ENCODE measurements at regions not wholly inside any gene's neighbourhood (a gene's known extent, or its start where the extent isn't known, plus 50 kb on each side); places are given as distances from the start of the nearest gene placed in this dataset.
"Not testable (repeated sequence)": the region's sequence is repeated elsewhere in the genome, so short reads cannot be mapped to it uniquely, and the experiment has no call there.

- DNase-seq (ENCODE audit: extremely low read depth in 1 of 11, low read depth in 9 of 11, low spot score in 4 of 11) = no peak
Observed at GRCh38 chr3:27049792-27050191, 319.4 kb downstream of the NEK10 start.

GRCh38 chr3:27051527-27051926 is 317.7 kb downstream of the NEK10 start:
- not testable (repeated sequence) for DNase-seq (ENCODE audit: extremely low read depth in 1 of 11, low read depth in 9 of 11, low spot score in 4 of 11)

- no peak for DNase-seq (ENCODE audit: extremely low read depth in 1 of 11, low read depth in 9 of 11, low spot score in 4 of 11)
Observed at GRCh38 chr3:27056326-27056725, 312.9 kb downstream of the NEK10 start.

GRCh38 chr3:27059489-27059888 is 309.7 kb downstream of the NEK10 start:
- no peak for DNase-seq (ENCODE audit: extremely low read depth in 1 of 11, low read depth in 9 of 11, low spot score in 4 of 11)

Measured in renal cortex interstitium (tissue), 11 donors.